ENCODE measurements at regions not wholly inside any gene's neighbourhood (a gene's known extent, or its start where the extent isn't known, plus 50 kb on each side); places are given as distances from the start of the nearest gene placed in this dataset.

GRCh38 chr11:122037911-122038310 lies 78.1 kb downstream of the BLID start:
- TF ChIP-seq, protein P1, sequence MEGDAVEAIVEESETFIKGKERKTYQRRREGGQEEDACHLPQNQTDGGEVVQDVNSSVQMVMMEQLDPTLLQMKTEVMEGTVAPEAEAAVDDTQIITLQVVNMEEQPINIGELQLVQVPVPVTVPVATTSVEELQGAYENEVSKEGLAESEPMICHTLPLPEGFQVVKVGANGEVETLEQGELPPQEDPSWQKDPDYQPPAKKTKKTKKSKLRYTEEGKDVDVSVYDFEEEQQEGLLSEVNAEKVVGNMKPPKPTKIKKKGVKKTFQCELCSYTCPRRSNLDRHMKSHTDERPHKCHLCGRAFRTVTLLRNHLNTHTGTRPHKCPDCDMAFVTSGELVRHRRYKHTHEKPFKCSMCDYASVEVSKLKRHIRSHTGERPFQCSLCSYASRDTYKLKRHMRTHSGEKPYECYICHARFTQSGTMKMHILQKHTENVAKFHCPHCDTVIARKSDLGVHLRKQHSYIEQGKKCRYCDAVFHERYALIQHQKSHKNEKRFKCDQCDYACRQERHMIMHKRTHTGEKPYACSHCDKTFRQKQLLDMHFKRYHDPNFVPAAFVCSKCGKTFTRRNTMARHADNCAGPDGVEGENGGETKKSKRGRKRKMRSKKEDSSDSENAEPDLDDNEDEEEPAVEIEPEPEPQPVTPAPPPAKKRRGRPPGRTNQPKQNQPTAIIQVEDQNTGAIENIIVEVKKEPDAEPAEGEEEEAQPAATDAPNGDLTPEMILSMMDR (IDR thresholded peaks at IDR 0.05), result no peak
- no peak for TF ChIP-seq POLR2A (IDR thresholded peaks at IDR 0.05)
